ENCODE measurements at regions not wholly inside any gene's neighbourhood (a gene's known extent, or its start where the extent isn't known, plus 50 kb on each side); places are given as distances from the start of the nearest gene placed in this dataset.

- Histone ChIP-seq H3K4me2 (ENCODE audit: low read depth, low read length) (no peak overlapping the region), H2AFZ (ENCODE audit: low read length) (no peak overlapping the region), H3K9me3 (ENCODE audit: low read length) (peaks cover 10% of the 10 kb centered on the region), H3K79me2 (ENCODE audit: insufficient read depth, low read length) (no peaks in the 10 kb centered on the region), H3K4me3 (replicated peaks in 1 of 3; ENCODE audit: insufficient read depth in 1 of 3, low read depth in 2 of 3, low read length in 3 of 3) (no peak overlapping the region), H3K36me3 (replicated peaks in 1 of 2; ENCODE audit: control insufficient read depth in 1 of 2, insufficient read depth in 2 of 2, low read length in 2 of 2) (no peaks in the 10 kb centered on the region), H4K20me1 (ENCODE audit: insufficient read depth, low read length) (no peaks in the 10 kb centered on the region), H3K27me3 (ENCODE audit: control insufficient read depth in 1 of 2, insufficient read depth in 2 of 2, low read length in 2 of 2) (peaks cover 4 to 42% of the 10 kb centered on the region in 2 experiments; a peak in 4 of 5 replicates), H3K9ac (ENCODE audit: insufficient read depth, low read depth, low read length) (no peak overlapping the region), H3K4me1 (ENCODE audit: insufficient read depth, low read length) (no peaks in the 10 kb centered on the region), H3K27ac (ENCODE audit: extremely low read length, insufficient read depth, low read length) (no peak overlapping the region)
- 24% methylated on average over 6 of the region's 11 CpGs for WGBS (ENCODE audit: low lambda C conversion rate)
- TF ChIP-seq DNMT3B (CRISPR knock-in tag; conservative IDR thresholded peaks at IDR 0.05) = no peak
- TF ChIP-seq AKAP8 (CRISPR knock-in tag; IDR thresholded peaks at IDR 0.05) = no peak
- no peak for TF ChIP-seq PBX3 (CRISPR knock-in tag; IDR thresholded peaks at IDR 0.05; ENCODE audit: borderline replicate concordance)
- TF ChIP-seq SP2 (CRISPR knock-in tag; IDR thresholded peaks at IDR 0.05) = no peak
- no peak for TF ChIP-seq ZNF646 (CRISPR knock-in tag; IDR thresholded peaks at IDR 0.05)
- no peak for TF ChIP-seq CREBL2 (CRISPR knock-in tag; IDR thresholded peaks at IDR 0.05; ENCODE audit: borderline replicate concordance)
- TF ChIP-seq ZFP37 (CRISPR knock-in tag; IDR thresholded peaks at IDR 0.05; ENCODE audit: borderline replicate concordance) = no peak
- TF ChIP-seq ZFY (CRISPR knock-in tag; IDR thresholded peaks at IDR 0.05) = no peak
- no peak for TF ChIP-seq SIX1 (CRISPR knock-in tag; IDR thresholded peaks at IDR 0.05; ENCODE audit: borderline replicate concordance)
- DNase-seq (ENCODE audit: low spot score) = no peak
- intact Hi-C loops (cut with micrococcal nuclease; ENCODE audit: unreplicated experiment) = no loop called here
- ATAC-seq = no peak
- no peak for FAIRE-seq
- ChIA-PET CTCF (ENCODE audit: low intra/inter-chr PET ratio, low total read pairs) (no interaction called here), POLR2A (no interaction called here)
- BruUV-seq (replicated peaks) = no TSS peak
- in situ Hi-C loops (cut with HindIII; ENCODE audit: extremely low pct_ligation_motif_present, low pct_unique_long_range_greater_than_20kb) = no loop called here
These were observed 244.3 kb downstream of the BRD1 start for GRCh38 chr22:49583341-49583740.

All from HepG2 (cell line).